K562 (cell line): ENCODE measurements at regions not wholly inside any gene's neighbourhood (a gene's known extent, or its start where the extent isn't known, plus 50 kb on each side); places are given as distances from the start of the nearest gene placed in this dataset.

Source experiments
- FOXK1 ChIP-seq: sonication (generic); formaldehyde crosslinking; IDR thresholded peaks from 2 replicates; pipeline ENCODE4 v1.8.0; 2022; ENCODE audit warnings: missing genetic modification reagents, mild to moderate bottlenecking, borderline replicate concordance
- MYNN ChIP-seq, 2 experiments: sonication (generic); formaldehyde crosslinking in 1 of 2; IDR thresholded peaks; 2 replicates each; pipeline versions ENCODE4 v1.5.0 to v1.6.1; 2016 to 2020; ENCODE audit warnings: antibody characterized with exemption in 1 of 2, missing genetic modification reagents in 1 of 2
- SIRT6 ChIP-seq: IDR thresholded peaks from one replicate; pipeline ENCODE4 v1.6.1; 2012; ENCODE audit warnings: low read depth, mild to moderate bottlenecking, control low read depth, inconsistent platforms, low read length, moderate library complexity
- SMAD3 ChIP-seq: fragments of 450-650 bp; formaldehyde crosslinking; conservative IDR thresholded peaks from 2 replicates; pipeline ENCODE4 v1.4.0; 2020; ENCODE audit warnings: mild to moderate bottlenecking
- TF ChIP-seq, protein P1 (sequence below), 2 experiments: IDR thresholded peaks in 1 of 2; conservative IDR thresholded peaks in 1 of 2; 2 replicates each; pipeline ENCODE4 v1.6.1; 2016; ENCODE audit warnings: low read depth in 2 of 2, mild to moderate bottlenecking in 1 of 2, missing compliant biosample characterization in 1 of 2, missing genetic modification characterization in 1 of 2, moderate library complexity in 1 of 2
- TF ChIP-seq, protein P2 (sequence below): fragments of 250-450 bp; sonication (Bioruptor Pico); IDR thresholded peaks from 2 replicates; pipeline ENCODE4 v1.8.0; 2021; ENCODE audit warnings: borderline replicate concordance, mild to moderate bottlenecking, moderate library complexity; ENCODE audit not compliant: poor library complexity, severe bottlenecking
- TF ChIP-seq, protein P3 (sequence below): fragments of 200-800 bp; sonication (Bioruptor generic); IDR thresholded peaks from 2 replicates; pipeline ENCODE4 v1.6.1; 2017; ENCODE audit warnings: missing genetic modification characterization, missing compliant biosample characterization
- TF ChIP-seq, protein P4 (sequence below): fragments of 450-650 bp; IDR thresholded peaks from one replicate; pipeline ENCODE4 v1.6.1; 2018; ENCODE audit warnings: mild to moderate bottlenecking, moderate library complexity; ENCODE audit not compliant: partially characterized antibody

DNA sequence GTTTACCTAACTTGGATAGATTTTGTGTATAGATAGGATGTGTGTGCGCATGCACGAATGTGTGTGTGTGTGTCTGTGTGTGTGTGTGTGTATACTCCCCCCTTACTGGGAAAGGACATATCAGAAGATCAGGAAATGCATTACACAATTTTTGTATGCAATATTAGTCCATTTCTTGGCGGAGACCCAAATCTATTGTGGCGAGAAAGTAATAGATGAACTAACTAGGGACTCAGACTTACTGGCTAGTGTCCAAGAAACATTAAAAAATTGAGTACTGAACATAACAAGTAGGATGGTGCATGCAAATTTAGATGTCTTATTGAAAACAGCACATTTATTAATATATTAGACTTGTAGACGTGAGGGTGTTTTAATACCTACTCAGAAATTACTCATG, 1036.5 kb upstream of the FANCL start (continued):
- TF ChIP-seq, protein P1, sequence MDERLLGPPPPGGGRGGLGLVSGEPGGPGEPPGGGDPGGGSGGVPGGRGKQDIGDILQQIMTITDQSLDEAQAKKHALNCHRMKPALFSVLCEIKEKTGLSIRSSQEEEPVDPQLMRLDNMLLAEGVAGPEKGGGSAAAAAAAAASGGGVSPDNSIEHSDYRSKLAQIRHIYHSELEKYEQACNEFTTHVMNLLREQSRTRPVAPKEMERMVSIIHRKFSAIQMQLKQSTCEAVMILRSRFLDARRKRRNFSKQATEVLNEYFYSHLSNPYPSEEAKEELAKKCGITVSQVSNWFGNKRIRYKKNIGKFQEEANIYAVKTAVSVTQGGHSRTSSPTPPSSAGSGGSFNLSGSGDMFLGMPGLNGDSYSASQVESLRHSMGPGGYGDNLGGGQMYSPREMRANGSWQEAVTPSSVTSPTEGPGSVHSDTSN (CRISPR knock-in tag; IDR thresholded peaks at IDR 0.05; ENCODE audit: low read depth): no peak
- TF ChIP-seq, protein P1 (tag; conservative IDR thresholded peaks at IDR 0.05; ENCODE audit: low read depth): no peak
- TF ChIP-seq FOXK1 (no peak), MYNN (IDR thresholded peaks at IDR 0.05) (no peak), MYNN (CRISPR knock-in tag; IDR thresholded peaks at IDR 0.05) (no peak), SIRT6 (no peak), SMAD3 (CRISPR knock-in tag) (no peak)
- TF ChIP-seq, protein P2, sequence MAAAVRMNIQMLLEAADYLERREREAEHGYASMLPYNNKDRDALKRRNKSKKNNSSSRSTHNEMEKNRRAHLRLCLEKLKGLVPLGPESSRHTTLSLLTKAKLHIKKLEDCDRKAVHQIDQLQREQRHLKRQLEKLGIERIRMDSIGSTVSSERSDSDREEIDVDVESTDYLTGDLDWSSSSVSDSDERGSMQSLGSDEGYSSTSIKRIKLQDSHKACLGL (CRISPR knock-in tag): no peak
- TF ChIP-seq, protein P3, sequence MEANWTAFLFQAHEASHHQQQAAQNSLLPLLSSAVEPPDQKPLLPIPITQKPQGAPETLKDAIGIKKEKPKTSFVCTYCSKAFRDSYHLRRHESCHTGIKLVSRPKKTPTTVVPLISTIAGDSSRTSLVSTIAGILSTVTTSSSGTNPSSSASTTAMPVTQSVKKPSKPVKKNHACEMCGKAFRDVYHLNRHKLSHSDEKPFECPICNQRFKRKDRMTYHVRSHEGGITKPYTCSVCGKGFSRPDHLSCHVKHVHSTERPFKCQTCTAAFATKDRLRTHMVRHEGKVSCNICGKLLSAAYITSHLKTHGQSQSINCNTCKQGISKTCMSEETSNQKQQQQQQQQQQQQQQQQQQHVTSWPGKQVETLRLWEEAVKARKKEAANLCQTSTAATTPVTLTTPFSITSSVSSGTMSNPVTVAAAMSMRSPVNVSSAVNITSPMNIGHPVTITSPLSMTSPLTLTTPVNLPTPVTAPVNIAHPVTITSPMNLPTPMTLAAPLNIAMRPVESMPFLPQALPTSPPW (CRISPR knock-in tag): no peak
- TF ChIP-seq, protein P4, sequence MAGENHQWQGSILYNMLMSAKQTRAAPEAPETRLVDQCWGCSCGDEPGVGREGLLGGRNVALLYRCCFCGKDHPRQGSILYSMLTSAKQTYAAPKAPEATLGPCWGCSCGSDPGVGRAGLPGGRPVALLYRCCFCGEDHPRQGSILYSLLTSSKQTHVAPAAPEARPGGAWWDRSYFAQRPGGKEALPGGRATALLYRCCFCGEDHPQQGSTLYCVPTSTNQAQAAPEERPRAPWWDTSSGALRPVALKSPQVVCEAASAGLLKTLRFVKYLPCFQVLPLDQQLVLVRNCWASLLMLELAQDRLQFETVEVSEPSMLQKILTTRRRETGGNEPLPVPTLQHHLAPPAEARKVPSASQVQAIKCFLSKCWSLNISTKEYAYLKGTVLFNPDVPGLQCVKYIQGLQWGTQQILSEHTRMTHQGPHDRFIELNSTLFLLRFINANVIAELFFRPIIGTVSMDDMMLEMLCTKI: no peak
